Suprapubic skin (tissue), 4 donors: ENCODE measurements at regions not wholly inside any gene's neighbourhood (a gene's known extent, or its start where the extent isn't known, plus 50 kb on each side); places are given as distances from the start of the nearest gene placed in this dataset.

Source experiments
- DNase-seq, 2 donors: peaks; one replicate each; pipeline ENCODE4 v3.0.0-alpha.2; 2019; ENCODE audit warnings: low spot score in 2 of 2
- H3K27ac ChIP-seq: fragments of 200-600 bp; sonication (generic); one replicate; pipeline ENCODE4 v1.5.1; 2019
- H3K27me3 ChIP-seq: fragments of 200-600 bp; sonication (generic); one replicate; pipeline ENCODE4 v1.5.1; 2019
- H3K36me3 ChIP-seq: fragments of 200-600 bp; sonication (generic); one replicate; pipeline ENCODE4 v1.5.1; 2019
- H3K4me1 ChIP-seq: fragments of 200-600 bp; sonication (generic); one replicate; pipeline ENCODE4 v1.5.1; 2019
- H3K4me3 ChIP-seq: fragments of 200-600 bp; sonication (generic); one replicate; pipeline ENCODE4 v1.5.1; 2019; ENCODE audit warnings: mild to moderate bottlenecking
- H3K9me3 ChIP-seq: fragments of 200-600 bp; sonication (generic); one replicate; pipeline ENCODE4 v1.5.1; 2019
- CTCF ChIP-seq, 2 donors: fragments of 200-600 bp in 1 of 2; fragments of 450-650 bp in 1 of 2; sonication (generic) in 1 of 2; IDR thresholded peaks; one replicate each; pipeline ENCODE4 v1.5.1; 2016 to 2019; ENCODE audit warnings: antibody characterized with exemption in 2 of 2, mild to moderate bottlenecking in 1 of 2, moderate library complexity in 1 of 2
- EP300 ChIP-seq: sonication (generic); formaldehyde crosslinking; IDR thresholded peaks from one replicate; pipeline ENCODE4 v1.6.1; 2017; ENCODE audit warnings: antibody characterized with exemption
- POLR2A ChIP-seq, 2 donors: fragments of 450-650 bp; IDR thresholded peaks; one replicate each; pipeline ENCODE4 v1.6.1; 2017; ENCODE audit warnings: antibody characterized with exemption in 2 of 2, mild to moderate bottlenecking in 2 of 2, moderate library complexity in 2 of 2
- POLR2AphosphoS5 ChIP-seq, 3 donors: sonication (generic); formaldehyde crosslinking; IDR thresholded peaks; one replicate each; pipeline ENCODE4 v1.6.1; 2017; ENCODE audit warnings: antibody characterized with exemption in 3 of 3
- WGBS: methylation state at CpG from one replicate; pipeline ENCODE4 v1.1.5; 2018; 5-methylcytosine and 5-hydroxymethylcytosine counted together

- no peaks in the 10 kb centered on the region for H3K9me3 ChIP-seq
- H3K27ac ChIP-seq, result no peak overlapping the region
- no peak overlapping the region for H3K4me3 ChIP-seq
- no peaks in the 10 kb centered on the region for H3K36me3 ChIP-seq
- no peaks in the 10 kb centered on the region for H3K27me3 ChIP-seq
- TF ChIP-seq CTCF (IDR thresholded peaks at IDR 0.05), result no peak
- no peak for TF ChIP-seq EP300
- TF ChIP-seq POLR2AphosphoS5 (IDR thresholded peaks at IDR 0.05), result no peak
- no peak for TF ChIP-seq POLR2A (IDR thresholded peaks at IDR 0.05)
- WGBS, result 59% methylated on average over 1 of the region's 1 CpG
- DNase-seq, result no peak
- no peaks in the 10 kb centered on the region for H3K4me1 ChIP-seq
Observed at GRCh38 chr16:13543850-13544249, 376.1 kb upstream of the ERCC4 start.

- no peak overlapping the region for H3K4me3 ChIP-seq
- 76% methylated on average over 2 of the region's 2 CpGs for WGBS
- no peaks in the 10 kb centered on the region for H3K27me3 ChIP-seq
- H3K9me3 ChIP-seq, result no peaks in the 10 kb centered on the region
- no peaks in the 10 kb centered on the region for H3K36me3 ChIP-seq
- DNase-seq, result no peak
- no peaks in the 10 kb centered on the region for H3K4me1 ChIP-seq
- no peak for TF ChIP-seq EP300
- no peak overlapping the region for H3K27ac ChIP-seq
Observed at GRCh38 chr16:13545271-13545670, 374.7 kb upstream of the ERCC4 start.

- H3K27ac ChIP-seq, result no peak overlapping the region
- 90% methylated on average over 6 of the region's 6 CpGs for WGBS
- H3K36me3 ChIP-seq, result no peaks in the 10 kb centered on the region
- no peak overlapping the region for H3K4me3 ChIP-seq
- H3K4me1 ChIP-seq, result no peaks in the 10 kb centered on the region
- H3K9me3 ChIP-seq, result no peaks in the 10 kb centered on the region
- TF ChIP-seq CTCF (IDR thresholded peaks at IDR 0.05) (no peak), EP300 (no peak), POLR2A (IDR thresholded peaks at IDR 0.05) (no peak), POLR2AphosphoS5 (IDR thresholded peaks at IDR 0.05) (no peak)
- no peak for DNase-seq
- no peaks in the 10 kb centered on the region for H3K27me3 ChIP-seq
Observed at GRCh38 chr16:13550254-13550653, 369.7 kb upstream of the ERCC4 start.

- H3K9me3 ChIP-seq, result no peaks in the 10 kb centered on the region
- H3K27me3 ChIP-seq, result no peaks in the 10 kb centered on the region
- H3K27ac ChIP-seq, result no peak overlapping the region
- 72% methylated on average over 15 of the region's 15 CpGs for WGBS
- TF ChIP-seq POLR2A (IDR thresholded peaks at IDR 0.05), result no peak
- no peak for TF ChIP-seq POLR2AphosphoS5 (IDR thresholded peaks at IDR 0.05)
- no peak for TF ChIP-seq EP300
- TF ChIP-seq CTCF (IDR thresholded peaks at IDR 0.05), result no peak
- no peak overlapping the region for H3K4me3 ChIP-seq
- H3K4me1 ChIP-seq, result no peaks in the 10 kb centered on the region
- no peaks in the 10 kb centered on the region for H3K36me3 ChIP-seq
- DNase-seq, result no peak
Observed at GRCh38 chr16:13552062-13552959, 367.6 kb upstream of the ERCC4 start.

GRCh38 chr16:13552960-13553257 is 367.0 kb upstream of the ERCC4 start:
- Histone ChIP-seq H3K27ac (no peak overlapping the region), H3K4me1 (no peaks in the 10 kb centered on the region), H3K27me3 (no peaks in the 10 kb centered on the region), H3K9me3 (no peaks in the 10 kb centered on the region), H3K36me3 (no peaks in the 10 kb centered on the region), H3K4me3 (no peak overlapping the region)
- DNase-seq, result no peak
- TF ChIP-seq POLR2AphosphoS5 (IDR thresholded peaks at IDR 0.05), result no peak
- no peak for TF ChIP-seq EP300
- no peak for TF ChIP-seq POLR2A (IDR thresholded peaks at IDR 0.05)
- TF ChIP-seq CTCF (IDR thresholded peaks at IDR 0.05), result no peak
